Tibial artery (tissue), 4 donors: ENCODE measurements at regions not wholly inside any gene's neighbourhood (a gene's known extent, or its start where the extent isn't known, plus 50 kb on each side); places are given as distances from the start of the nearest gene placed in this dataset.
"Not testable (repeated sequence)": the region's sequence is repeated elsewhere in the genome, so short reads cannot be mapped to it uniquely, and the experiment has no call there.

Source experiments
- DNase-seq, 2 donors: peaks; one replicate each; pipeline ENCODE4 v3.0.0-alpha.2; 2019
- H3K27ac ChIP-seq, 2 donors: fragments of 200-600 bp; sonication (generic) in 1 of 2; 1 replicate in 1 of 2; 2 replicates in 1 of 2; pipeline ENCODE4 v1.5.1; 2018 to 2019; ENCODE audit warnings: mild to moderate bottlenecking in 1 of 2
- H3K27me3 ChIP-seq, 2 donors: fragments of 200-600 bp; sonication (generic) in 1 of 2; one replicate each; pipeline versions ENCODE4 v1.5.1 to v1.6.0; 2016 to 2019
- H3K36me3 ChIP-seq, 3 donors: fragments of 200-600 bp; sonication (generic) in 2 of 3; one replicate each; pipeline ENCODE4 v1.5.1; 2016 to 2019; ENCODE audit warnings: mild to moderate bottlenecking in 2 of 3
- H3K4me1 ChIP-seq, 4 donors: fragments of 200-600 bp; sonication (generic) in 2 of 4; 1 replicate in 3 of 4; 2 replicates in 1 of 4; pipeline ENCODE4 v1.5.1; 2016 to 2019
- H3K4me3 ChIP-seq, 2 donors: fragments of 200-600 bp; sonication (generic) in 1 of 2; 1 replicate in 1 of 2; 2 replicates in 1 of 2; pipeline ENCODE4 v1.5.1; 2018 to 2019; ENCODE audit warnings: mild to moderate bottlenecking in 2 of 2
- H3K9me3 ChIP-seq, 3 donors: fragments of 200-600 bp; sonication (generic) in 1 of 3; one replicate each; pipeline ENCODE4 v1.5.1; 2016 to 2019
- CTCF ChIP-seq, 2 experiments: fragments of 200-600 bp in 1 of 2; fragments of 450-650 bp in 1 of 2; IDR thresholded peaks; one replicate each; pipeline ENCODE4 v1.5.1; 2017 to 2019; ENCODE audit warnings: antibody characterized with exemption in 2 of 2, mild to moderate bottlenecking in 1 of 2, moderate library complexity in 1 of 2
- intact Hi-C: fragments of 100-400 bp; cut with DNase I; formaldehyde crosslinking; loops from one replicate; pipeline ENCODE4 v1.15.0; 2023; ENCODE audit warnings: low total_unique reads

GRCh38 chr22:22366537-22366936, 122.0 kb downstream of the VPREB1 start:
- Histone ChIP-seq H3K4me3 (no peak overlapping the region), H3K27me3 (peaks cover 0 to 8% of the 10 kb centered on the region in 2 donors), H3K9me3 (no peaks in the 10 kb centered on the region), H3K36me3 (no peaks in the 10 kb centered on the region), H3K27ac (no peak overlapping the region), H3K4me1 (no peaks in the 10 kb centered on the region)
- DNase-seq, result no peak
- no peak for TF ChIP-seq CTCF (IDR thresholded peaks at IDR 0.05)
- intact Hi-C loops, result no loop called here

GRCh38 chr22:22368516-22368915, 123.9 kb downstream of the VPREB1 start:
- no peaks in the 10 kb centered on the region for H3K4me1 ChIP-seq
- intact Hi-C loops, result no loop called here
- H3K4me3 ChIP-seq, result no peak overlapping the region
- peaks cover 0 to 6% of the 10 kb centered on the region in 2 donors for H3K27me3 ChIP-seq
- no peak for TF ChIP-seq CTCF (IDR thresholded peaks at IDR 0.05)
- DNase-seq, result no peak
- no peaks in the 10 kb centered on the region for H3K9me3 ChIP-seq
- no peak overlapping the region for H3K27ac ChIP-seq
- H3K36me3 ChIP-seq, result no peaks in the 10 kb centered on the region

- DNase-seq, H3K9me3 ChIP-seq, H3K27ac ChIP-seq, H3K4me1 ChIP-seq, H3K27me3 ChIP-seq, H3K4me3 ChIP-seq, H3K36me3 ChIP-seq, intact Hi-C loops: not testable (repeated sequence)
Measured at GRCh38 chr22:22369219-22369963, 124.8 kb downstream of the VPREB1 start.

- TF ChIP-seq CTCF (IDR thresholded peaks at IDR 0.05), result no peak
- Histone ChIP-seq H3K27me3 (peaks cover 0 to 3% of the 10 kb centered on the region in 2 donors), H3K4me1 (no peaks in the 10 kb centered on the region), H3K36me3 (no peaks in the 10 kb centered on the region), H3K9me3 (no peaks in the 10 kb centered on the region), H3K27ac (no peak overlapping the region), H3K4me3 (no peak overlapping the region)
- DNase-seq, result peak in 1 of 2 donors; percentile 31
- intact Hi-C loops, result no loop called here
Measured at GRCh38 chr22:22369964-22370270, 125.3 kb downstream of the VPREB1 start.

GRCh38 chr22:22371031-22371541, 126.5 kb downstream of the VPREB1 start:
- H3K27ac ChIP-seq, result no peak overlapping the region
- no peaks in the 10 kb centered on the region for H3K4me1 ChIP-seq
- H3K4me3 ChIP-seq, result no peak overlapping the region
- intact Hi-C loops, result no loop called here
- TF ChIP-seq CTCF (IDR thresholded peaks at IDR 0.05), result no peak
- no peaks in the 10 kb centered on the region for H3K36me3 ChIP-seq
- H3K27me3 ChIP-seq, result peaks cover 0 to 3% of the 10 kb centered on the region in 2 donors
- no peak for DNase-seq
- H3K9me3 ChIP-seq, result no peaks in the 10 kb centered on the region

- no peak for DNase-seq
- Histone ChIP-seq H3K4me1 (no peaks in the 10 kb centered on the region), H3K4me3 (no peak overlapping the region), H3K36me3 (no peaks in the 10 kb centered on the region), H3K27ac (no peak overlapping the region), H3K9me3 (no peaks in the 10 kb centered on the region), H3K27me3 (peaks cover 0 to 7% of the 10 kb centered on the region in 2 donors)
- intact Hi-C loops, result no loop called here
- TF ChIP-seq CTCF (IDR thresholded peaks at IDR 0.05), result no peak
Measured at GRCh38 chr22:22372086-22372485, 127.5 kb downstream of the VPREB1 start.
